Hepatocyte (in vitro differentiated cells): ENCODE measurements at regions not wholly inside any gene's neighbourhood (a gene's known extent, or its start where the extent isn't known, plus 50 kb on each side); places are given as distances from the start of the nearest gene placed in this dataset.

ENCODE experiments used
- EZH2 ChIP-seq: fragments of 200-600 bp; sonication (generic); IDR thresholded peaks from 2 replicates; pipeline ENCODE4 v1.6.1; 2016; ENCODE audit warnings: antibody characterized with exemption, mild to moderate bottlenecking, borderline replicate concordance
- EZH2phosphoT487 ChIP-seq: fragments of 200-600 bp; sonication (generic); IDR thresholded peaks from one replicate; pipeline ENCODE4 v1.6.1; 2018; ENCODE audit warnings: antibody characterized with exemption, mild to moderate bottlenecking, low read depth, moderate library complexity; ENCODE audit not compliant: unreplicated experiment, severe bottlenecking

GRCh38 chr5:124849774-124850173, 103.3 kb upstream of the ZNF608 start:
- TF ChIP-seq EZH2 (no peak), EZH2phosphoT487 (no peak)
